GM12878 (cell line): ENCODE measurements at regions not wholly inside any gene's neighbourhood (a gene's known extent, or its start where the extent isn't known, plus 50 kb on each side); places are given as distances from the start of the nearest gene placed in this dataset.

ENCODE experiments used
- ATAC-seq: fragments of 200-7000 bp; cut with Tn5 transposase; 3 replicates; pipeline ENCODE4 v1.9.1; 2020; ENCODE audit warnings: mild to moderate bottlenecking, moderate library complexity
- BruUV-seq: library from RNA; stranded (reverse); fragments of 400-500 nt; replicated peaks from 2 replicates; lab custom pipeline; 2021; lab: Mats Ljungman, UMichigan
- CTCF ChIA-PET: fragments of 300-600 bp; sonication (Branson Sonifier 250); formaldehyde crosslinking; extraction: SDS; loops from one replicate; lab custom pipeline; 2021; ENCODE audit warnings: inconsistent platforms; lab: Yijun Ruan, JAX
- POLR2A ChIA-PET: fragments of 350-600 bp; formaldehyde crosslinking; extraction: SDS; loops from one replicate; lab custom pipeline; 2021; ENCODE audit warnings: inconsistent platforms; lab: Charles Lee
- RAD21 ChIA-PET: fragments of 300-600 bp; sonication (Branson Sonifier 250); formaldehyde crosslinking; loops from one replicate; lab custom pipeline; 2023; ENCODE audit warnings: antibody characterized with exemption; ENCODE audit not compliant: unreplicated experiment; lab: Charles Lee
- SMC1A ChIA-PET: fragments of 300-600 bp; sonication (Branson Sonifier 250); formaldehyde crosslinking; loops from one replicate; lab custom pipeline; 2023; ENCODE audit not compliant: unreplicated experiment, uncharacterized antibody; lab: Charles Lee
- DNase-seq: peaks from one replicate; pipeline ENCODE4 v3.0.0-alpha.2; 2011; ENCODE audit warnings: low read depth, low spot score
- FAIRE-seq: peaks from 3 replicates; lab custom pipeline; 2011; peaks lifted over from hg19 to GRCh38; lab: Jason Lieb, UNC
- H2AFZ ChIP-seq: 2 replicates; pipeline ENCODE4 v1.6.0; 2011; ENCODE audit warnings: low read depth, low read length, control low read depth; ENCODE audit not compliant: control insufficient read depth
- H3K27ac ChIP-seq: 2 replicates; pipeline ENCODE4 v1.5.1; 2011; ENCODE audit warnings: control low read depth; ENCODE audit not compliant: control insufficient read depth, insufficient read depth
- H3K27me3 ChIP-seq, 2 experiments: replicated peaks in 1 of 2; 2 replicates each; pipeline versions ENCODE4 v1.6.0 to v1.6.1; 2011; ENCODE audit warnings: low read length in 1 of 2; ENCODE audit not compliant: control insufficient read depth in 2 of 2, insufficient read depth in 2 of 2
- H3K36me3 ChIP-seq, 2 experiments: 2 replicates each; pipeline ENCODE4 v1.5.1; 2011; ENCODE audit warnings: low read length in 1 of 2; ENCODE audit not compliant: control insufficient read depth in 2 of 2, insufficient read depth in 2 of 2
- H3K4me1 ChIP-seq: 2 replicates; pipeline ENCODE4 v1.6.1; 2011; ENCODE audit warnings: mild to moderate bottlenecking, low read length, moderate library complexity, mixed read lengths; ENCODE audit not compliant: control insufficient read depth, insufficient read depth
- H3K4me2 ChIP-seq: 2 replicates; pipeline ENCODE4 v1.6.0; 2011; ENCODE audit warnings: control low read depth; ENCODE audit not compliant: control insufficient read depth, insufficient read depth
- H3K4me3 ChIP-seq: fragments of 200-600 bp; sonication (generic); 2 replicates; pipeline ENCODE4 v1.5.1; 2016
- H3K79me2 ChIP-seq: 2 replicates; pipeline ENCODE4 v1.6.0; 2011; ENCODE audit warnings: low read length; ENCODE audit not compliant: control insufficient read depth, insufficient read depth
- H3K9ac ChIP-seq: 2 replicates; pipeline ENCODE4 v1.8.0; 2011; ENCODE audit warnings: low read length, control low read depth, mixed read lengths; ENCODE audit not compliant: control insufficient read depth, insufficient read depth
- H3K9me3 ChIP-seq: replicated peaks from 3 replicates; pipeline ENCODE4 v1.5.1; 2011; ENCODE audit warnings: mild to moderate bottlenecking, low read length; ENCODE audit not compliant: control insufficient read depth, insufficient read depth
- H4K20me1 ChIP-seq: 2 replicates; pipeline ENCODE4 v1.6.0; 2011; ENCODE audit not compliant: control insufficient read depth, insufficient read depth
- BMI1 ChIP-seq: fragments of 450-650 bp; IDR thresholded peaks from 2 replicates; pipeline ENCODE4 v1.6.1; 2016; ENCODE audit warnings: mild to moderate bottlenecking, moderate library complexity, borderline replicate concordance
- BRCA1 ChIP-seq: IDR thresholded peaks from 2 replicates; pipeline ENCODE4 v1.6.1; 2011; ENCODE audit warnings: low read depth, low read length, improper control_type of control experiment
- CBX5 ChIP-seq: sonication (generic); IDR thresholded peaks from 2 replicates; pipeline ENCODE4 v1.6.1; 2016; ENCODE audit warnings: low read depth, moderate library complexity, mild to moderate bottlenecking, inconsistent platforms
- CREB1 ChIP-seq: IDR thresholded peaks from 2 replicates; pipeline ENCODE4 v1.6.1; 2012; ENCODE audit warnings: low read depth, mild to moderate bottlenecking, inconsistent platforms
- HDAC6 ChIP-seq: fragments of 200-600 bp; sonication (generic); IDR thresholded peaks from one replicate; pipeline ENCODE4 v1.8.0; 2017; ENCODE audit warnings: antibody characterized with exemption; ENCODE audit not compliant: unreplicated experiment
- HDGF ChIP-seq: fragments of 450-650 bp; IDR thresholded peaks from 2 replicates; pipeline ENCODE4 v1.6.1; 2016; ENCODE audit warnings: antibody characterized with exemption
- NFXL1 ChIP-seq: fragments of 450-650 bp; IDR thresholded peaks from 2 replicates; pipeline ENCODE4 v1.6.1; 2017; ENCODE audit warnings: antibody characterized with exemption, mild to moderate bottlenecking, borderline replicate concordance
- PML ChIP-seq: IDR thresholded peaks from 2 replicates; pipeline ENCODE4 v1.6.1; 2012; ENCODE audit warnings: low read length, inconsistent platforms
- POLR2AphosphoS2 ChIP-seq: IDR thresholded peaks from 2 replicates; pipeline ENCODE4 v1.6.1; 2011; ENCODE audit warnings: low read depth, mild to moderate bottlenecking, low read length, improper control_type of control experiment, moderate library complexity
- RAD21 ChIP-seq: IDR thresholded peaks from 2 replicates; pipeline ENCODE4 v1.6.1; 2011; ENCODE audit warnings: mild to moderate bottlenecking, low read depth, low read length, moderate library complexity; ENCODE audit not compliant: insufficient read depth
- SIN3A ChIP-seq: IDR thresholded peaks from 2 replicates; pipeline ENCODE4 v1.6.1; 2012; ENCODE audit warnings: low read depth, low read length, improper control_type of control experiment
- SMAD1 ChIP-seq: fragments of 450-650 bp; IDR thresholded peaks from 2 replicates; pipeline ENCODE4 v1.6.1; 2018; ENCODE audit warnings: mild to moderate bottlenecking, low read depth; ENCODE audit not compliant: partially characterized antibody
- SRF ChIP-seq, 2 experiments: IDR thresholded peaks; 2 replicates each; pipeline ENCODE4 v1.6.1; 2011; ENCODE audit warnings: low read depth in 2 of 2, low read length in 2 of 2, mild to moderate bottlenecking in 1 of 2, moderate library complexity in 1 of 2
- SUPT20H ChIP-seq: IDR thresholded peaks from 2 replicates; pipeline ENCODE4 v1.6.1; 2011; ENCODE audit warnings: low read depth, mild to moderate bottlenecking, low read length, moderate library complexity, borderline replicate concordance; ENCODE audit not compliant: control insufficient read depth
- TCF7 ChIP-seq: IDR thresholded peaks from 2 replicates; pipeline ENCODE4 v1.6.1; 2014; ENCODE audit warnings: antibody characterized with exemption, borderline replicate concordance
- YY1 ChIP-seq: IDR thresholded peaks from 2 replicates; pipeline ENCODE4 v1.6.1; 2011; ENCODE audit warnings: low read depth, mild to moderate bottlenecking, low read length
- WGBS: methylation state at CpG from one replicate; pipeline ENCODE4 v1.1.6; 2016; ENCODE audit warnings: low lambda C conversion rate; ENCODE audit not compliant: insufficient replicate concordance, insufficient coverage; ENCODE audit errors: missing lambda C conversion rate; 5-methylcytosine and 5-hydroxymethylcytosine counted together
- in situ Hi-C: fragments of 300-500 bp; cut with MboI; formaldehyde crosslinking; loops from 9 replicates; pipeline ENCODE4 v1.14.3; 2018; ENCODE audit warnings: mixed read lengths
- intact Hi-C: fragments of 100-400 bp; cut with micrococcal nuclease; formaldehyde crosslinking; loops from one replicate; pipeline ENCODE4 v1.14.2; 2022; ENCODE audit not compliant: unreplicated experiment
- TF ChIP-seq, protein P1 (sequence below): fragments of 450-650 bp; IDR thresholded peaks from 2 replicates; pipeline ENCODE4 v1.6.1; 2017; ENCODE audit warnings: mild to moderate bottlenecking, moderate library complexity
- TF ChIP-seq, protein P2 (sequence below): IDR thresholded peaks from 2 replicates; pipeline ENCODE4 v1.6.1; 2011; ENCODE audit warnings: mild to moderate bottlenecking, low read depth, low read length, moderate library complexity; ENCODE audit not compliant: insufficient replicate concordance

DNA sequence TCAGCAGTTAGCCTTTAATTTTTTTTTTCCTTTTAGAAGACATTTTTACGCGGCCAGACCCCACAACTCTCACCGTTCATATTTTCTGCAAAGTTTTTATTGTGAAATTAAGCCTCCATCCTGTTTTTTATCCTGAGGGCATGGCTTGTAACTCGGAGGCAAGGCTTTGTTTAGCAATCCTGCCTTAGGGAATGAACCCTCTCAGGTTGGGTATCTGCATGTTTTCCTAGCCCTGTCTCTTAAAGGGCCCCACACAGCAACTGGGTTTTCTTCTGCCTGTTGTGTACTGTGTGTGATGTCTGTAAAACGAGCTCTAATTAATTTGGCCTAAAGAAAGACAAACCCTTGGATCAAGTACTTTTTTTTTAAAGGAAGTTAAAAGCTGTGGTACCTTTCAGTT lies 130.2 kb upstream of the COBL start:
- intact Hi-C loops: no loop called here
- H3K9ac ChIP-seq: no peak overlapping the region
- POLR2A ChIA-PET: no interaction called here
- no peaks in the 10 kb centered on the region for H3K79me2 ChIP-seq
- no peaks in the 10 kb centered on the region for H3K27me3 ChIP-seq
- RAD21 ChIA-PET: no interaction called here
- DNase-seq (no peak), FAIRE-seq (no peak), ATAC-seq (no peak)
- no peak overlapping the region for H3K27ac ChIP-seq
- no peak overlapping the region for H2AFZ ChIP-seq
- SMC1A ChIA-PET: no interaction called here
- H3K36me3 ChIP-seq: no peaks in the 10 kb centered on the region
- in situ Hi-C loops: no loop called here
- 32% methylated on average over 5 of the region's 5 CpGs for WGBS
- TF ChIP-seq BRCA1: no peak
- TF ChIP-seq TCF7: no peak
- no peak for TF ChIP-seq NFXL1
- no peak for TF ChIP-seq YY1
- TF ChIP-seq SIN3A: no peak
- TF ChIP-seq BMI1: no peak
- TF ChIP-seq SRF (IDR thresholded peaks at IDR 0.05; ENCODE audit: low read depth in 2 of 2, low read length in 2 of 2): no peak
- TF ChIP-seq HDAC6: no peak
- no peak for TF ChIP-seq CREB1
- TF ChIP-seq RAD21: no peak
- no peak for TF ChIP-seq SMAD1
- no peak for TF ChIP-seq SUPT20H
- TF ChIP-seq, protein P1, sequence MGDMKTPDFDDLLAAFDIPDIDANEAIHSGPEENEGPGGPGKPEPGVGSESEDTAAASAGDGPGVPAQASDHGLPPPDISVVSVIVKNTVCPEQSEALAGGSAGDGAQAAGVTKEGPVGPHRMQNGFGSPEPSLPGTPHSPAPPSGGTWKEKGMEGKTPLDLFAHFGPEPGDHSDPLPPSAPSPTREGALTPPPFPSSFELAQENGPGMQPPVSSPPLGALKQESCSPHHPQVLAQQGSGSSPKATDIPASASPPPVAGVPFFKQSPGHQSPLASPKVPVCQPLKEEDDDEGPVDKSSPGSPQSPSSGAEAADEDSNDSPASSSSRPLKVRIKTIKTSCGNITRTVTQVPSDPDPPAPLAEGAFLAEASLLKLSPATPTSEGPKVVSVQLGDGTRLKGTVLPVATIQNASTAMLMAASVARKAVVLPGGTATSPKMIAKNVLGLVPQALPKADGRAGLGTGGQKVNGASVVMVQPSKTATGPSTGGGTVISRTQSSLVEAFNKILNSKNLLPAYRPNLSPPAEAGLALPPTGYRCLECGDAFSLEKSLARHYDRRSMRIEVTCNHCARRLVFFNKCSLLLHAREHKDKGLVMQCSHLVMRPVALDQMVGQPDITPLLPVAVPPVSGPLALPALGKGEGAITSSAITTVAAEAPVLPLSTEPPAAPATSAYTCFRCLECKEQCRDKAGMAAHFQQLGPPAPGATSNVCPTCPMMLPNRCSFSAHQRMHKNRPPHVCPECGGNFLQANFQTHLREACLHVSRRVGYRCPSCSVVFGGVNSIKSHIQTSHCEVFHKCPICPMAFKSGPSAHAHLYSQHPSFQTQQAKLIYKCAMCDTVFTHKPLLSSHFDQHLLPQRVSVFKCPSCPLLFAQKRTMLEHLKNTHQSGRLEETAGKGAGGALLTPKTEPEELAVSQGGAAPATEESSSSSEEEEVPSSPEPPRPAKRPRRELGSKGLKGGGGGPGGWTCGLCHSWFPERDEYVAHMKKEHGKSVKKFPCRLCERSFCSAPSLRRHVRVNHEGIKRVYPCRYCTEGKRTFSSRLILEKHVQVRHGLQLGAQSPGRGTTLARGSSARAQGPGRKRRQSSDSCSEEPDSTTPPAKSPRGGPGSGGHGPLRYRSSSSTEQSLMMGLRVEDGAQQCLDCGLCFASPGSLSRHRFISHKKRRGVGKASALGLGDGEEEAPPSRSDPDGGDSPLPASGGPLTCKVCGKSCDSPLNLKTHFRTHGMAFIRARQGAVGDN: no peak
- TF ChIP-seq CBX5: no peak
- TF ChIP-seq, protein P2, sequence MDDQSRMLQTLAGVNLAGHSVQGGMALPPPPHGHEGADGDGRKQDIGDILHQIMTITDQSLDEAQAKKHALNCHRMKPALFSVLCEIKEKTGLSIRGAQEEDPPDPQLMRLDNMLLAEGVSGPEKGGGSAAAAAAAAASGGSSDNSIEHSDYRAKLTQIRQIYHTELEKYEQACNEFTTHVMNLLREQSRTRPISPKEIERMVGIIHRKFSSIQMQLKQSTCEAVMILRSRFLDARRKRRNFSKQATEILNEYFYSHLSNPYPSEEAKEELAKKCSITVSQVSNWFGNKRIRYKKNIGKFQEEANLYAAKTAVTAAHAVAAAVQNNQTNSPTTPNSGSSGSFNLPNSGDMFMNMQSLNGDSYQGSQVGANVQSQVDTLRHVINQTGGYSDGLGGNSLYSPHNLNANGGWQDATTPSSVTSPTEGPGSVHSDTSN: no peak
- no peak for TF ChIP-seq POLR2AphosphoS2
- TF ChIP-seq HDGF: no peak
- no peak for TF ChIP-seq PML
- H3K4me1 ChIP-seq: no peaks in the 10 kb centered on the region
- H3K4me2 ChIP-seq: no peak overlapping the region
- H3K4me3 ChIP-seq: no peak overlapping the region
- BruUV-seq: no TSS peak
- CTCF ChIA-PET: no interaction called here
- no peaks in the 10 kb centered on the region for H4K20me1 ChIP-seq
- no peaks in the 10 kb centered on the region for H3K9me3 ChIP-seq
